IMR-90 (cell line): ENCODE measurements at regions not wholly inside any gene's neighbourhood (a gene's known extent, or its start where the extent isn't known, plus 50 kb on each side); places are given as distances from the start of the nearest gene placed in this dataset.
A peak's percentile ranks its signal among the peaks of the same experiment; 100 is the strongest.

Experiments
- ATAC-seq: fragments of 200-7000 bp; cut with Tn5 transposase; 2 replicates; pipeline ENCODE4 v1.9.1; 2020; ENCODE audit warnings: low read depth, mild to moderate bottlenecking, moderate library complexity
- BruUV-seq: library from RNA; stranded (reverse); fragments of 400-500 nt; replicated peaks from 2 replicates; lab custom pipeline; 2021; lab: Mats Ljungman, UMichigan
- CTCF ChIA-PET: fragments of 300-600 bp; formaldehyde crosslinking; extraction: SDS; loops from one replicate; lab custom pipeline; 2021; ENCODE audit warnings: antibody characterized with exemption; lab: Yijun Ruan, JAX
- POLR2A ChIA-PET: fragments of 300-600 bp; sonication (Branson Sonifier 250); formaldehyde crosslinking; loops from one replicate; lab custom pipeline; 2022; ENCODE audit warnings: antibody characterized with exemption; ENCODE audit not compliant: unreplicated experiment; lab: Charles Lee
- DNase-seq: peaks from one replicate; pipeline ENCODE4 v3.0.0; 2013
- H2AFZ ChIP-seq: replicated peaks from 2 replicates; pipeline ENCODE3; 2013; ENCODE audit warnings: low read length, mild to moderate bottlenecking; ENCODE audit not compliant: poor library complexity
- H2AK5ac ChIP-seq: 2 replicates; pipeline ENCODE4 v1.6.1; 2013; ENCODE audit warnings: low read depth, low read length, inconsistent platforms
- H2AK9ac ChIP-seq: replicated peaks from 2 replicates; pipeline ENCODE3; 2013; ENCODE audit warnings: mild to moderate bottlenecking, low read depth, low read length, moderate library complexity; ENCODE audit not compliant: poor library complexity
- H2BK120ac ChIP-seq: 2 replicates; pipeline ENCODE4 v1.6.1; 2013; ENCODE audit warnings: low read depth, low read length, inconsistent platforms
- H2BK15ac ChIP-seq: 3 replicates; pipeline ENCODE4 v1.6.1; 2013; ENCODE audit warnings: low read depth, low read length, inconsistent platforms
- H2BK20ac ChIP-seq: 2 replicates; pipeline ENCODE4 v1.6.1; 2013; ENCODE audit warnings: low read depth, mild to moderate bottlenecking, inconsistent platforms, low read length, moderate library complexity
- H2BK5ac ChIP-seq: 2 replicates; pipeline ENCODE4 v1.6.1; 2013; ENCODE audit warnings: mild to moderate bottlenecking, low read depth, low read length, inconsistent platforms; ENCODE audit not compliant: poor library complexity, severe bottlenecking
- H3K14ac ChIP-seq: replicated peaks from 2 replicates; pipeline ENCODE4 v1.6.1; 2013; ENCODE audit warnings: low read depth, low read length, inconsistent platforms
- H3K18ac ChIP-seq: 2 replicates; pipeline ENCODE4 v1.6.1; 2013; ENCODE audit warnings: low read depth, low read length, control low read depth
- H3K23ac ChIP-seq: 2 replicates; pipeline ENCODE4 v1.6.1; 2013; ENCODE audit warnings: low read depth, low read length, inconsistent platforms
- H3K27ac ChIP-seq: 2 replicates; pipeline ENCODE4 v1.5.1; 2013; ENCODE audit warnings: mild to moderate bottlenecking, control low read depth, low read length; ENCODE audit not compliant: insufficient read depth
- H3K27me3 ChIP-seq: 2 replicates; pipeline ENCODE4 v1.6.1; 2013; ENCODE audit warnings: low read length; ENCODE audit not compliant: control insufficient read depth, insufficient read depth
- H3K36me3 ChIP-seq: 2 replicates; pipeline ENCODE4 v1.6.1; 2013; ENCODE audit warnings: low read length, mixed read lengths; ENCODE audit not compliant: control insufficient read depth, insufficient read depth
- H3K4ac ChIP-seq: 2 replicates; pipeline ENCODE4 v1.6.1; 2013; ENCODE audit warnings: low read depth, low read length, inconsistent platforms
- H3K4me1 ChIP-seq: 2 replicates; pipeline ENCODE4 v1.6.1; 2013; ENCODE audit warnings: low read length, mixed read lengths; ENCODE audit not compliant: control insufficient read depth, insufficient read depth
- H3K4me2 ChIP-seq: 2 replicates; pipeline ENCODE4 v1.6.1; 2013; ENCODE audit warnings: low read depth, mild to moderate bottlenecking, control low read depth, low read length, moderate library complexity
- H3K4me3 ChIP-seq: 2 replicates; pipeline ENCODE4 v1.5.1; 2013; ENCODE audit warnings: low read depth, mild to moderate bottlenecking, control low read depth, low read length, moderate library complexity; ENCODE audit not compliant: insufficient read depth
- H3K56ac ChIP-seq: 2 replicates; pipeline ENCODE4 v1.6.1; 2013; ENCODE audit warnings: low read length, inconsistent platforms; ENCODE audit not compliant: insufficient read depth; ENCODE audit errors: extremely low read depth
- H3K79me1 ChIP-seq, 2 experiments: 2 replicates each; pipeline ENCODE4 v1.6.1; 2013; ENCODE audit warnings: low read length in 2 of 2, inconsistent platforms in 1 of 2, low read depth in 1 of 2
- H3K9ac ChIP-seq: 2 replicates; pipeline ENCODE4 v1.6.1; 2013; ENCODE audit warnings: low read depth, low read length, control low read depth
- H3K9me1 ChIP-seq: 2 replicates; pipeline ENCODE4 v1.6.1; 2013; ENCODE audit warnings: low read length, inconsistent platforms; ENCODE audit not compliant: insufficient read depth
- H3K9me3 ChIP-seq: 2 replicates; pipeline ENCODE4 v1.6.1; 2013; ENCODE audit warnings: low read length; ENCODE audit not compliant: control insufficient read depth, insufficient read depth
- H4K20me1 ChIP-seq: 2 replicates; pipeline ENCODE4 v1.6.1; 2013; ENCODE audit warnings: low read length, inconsistent platforms; ENCODE audit not compliant: insufficient read depth
- H4K5ac ChIP-seq: 2 replicates; pipeline ENCODE4 v1.6.1; 2013; ENCODE audit warnings: mild to moderate bottlenecking, low read depth, low read length, control low read depth
- H4K8ac ChIP-seq, 2 experiments: 2 replicates each; pipeline ENCODE4 v1.6.1; 2013; ENCODE audit warnings: low read depth in 2 of 2, low read length in 2 of 2, control low read depth in 1 of 2, inconsistent platforms in 1 of 2
- H4K91ac ChIP-seq: 2 replicates; pipeline ENCODE4 v1.6.1; 2013; ENCODE audit warnings: low read depth, low read length, inconsistent platforms; ENCODE audit not compliant: insufficient read depth
- BHLHE40 ChIP-seq: fragments of 150-350 bp; IDR thresholded peaks from 2 replicates; pipeline ENCODE4 v1.6.1; 2016; ENCODE audit warnings: mild to moderate bottlenecking, low read depth, low read length
- CEBPB ChIP-seq: IDR thresholded peaks from 2 replicates; pipeline ENCODE4 v1.6.1; 2012; ENCODE audit warnings: low read depth, low read length, improper control_type of control experiment
- CHD1 ChIP-seq: IDR thresholded peaks from 2 replicates; pipeline ENCODE4 v1.6.1; 2012; ENCODE audit warnings: low read depth, low read length, improper control_type of control experiment
- FOS ChIP-seq: fragments of 150-350 bp; IDR thresholded peaks from 2 replicates; pipeline ENCODE4 v1.6.1; 2016; ENCODE audit warnings: low read depth, low read length
- MAFK ChIP-seq: IDR thresholded peaks from 2 replicates; pipeline ENCODE4 v1.6.1; 2012; ENCODE audit warnings: low read depth, low read length, improper control_type of control experiment
- MAZ ChIP-seq: IDR thresholded peaks from 2 replicates; pipeline ENCODE4 v1.6.1; 2012; ENCODE audit warnings: low read depth, mild to moderate bottlenecking, low read length, improper control_type of control experiment, moderate library complexity, borderline replicate concordance
- RFX5 ChIP-seq: IDR thresholded peaks from 2 replicates; pipeline ENCODE4 v1.8.0; 2012; ENCODE audit warnings: low read depth, mild to moderate bottlenecking, low read length, moderate library complexity
- WGBS, 2 experiments: methylation state at CpG; one replicate each; pipeline versions ENCODE4 v1.1.5 to v1.1.7; 2013; ENCODE audit warnings: missing lambda C conversion rate in 2 of 2; ENCODE audit not compliant: insufficient read length in 1 of 2; ENCODE audit errors: extremely low coverage in 2 of 2; 5-methylcytosine and 5-hydroxymethylcytosine counted together
- dilution Hi-C: fragments of 300-500 bp; cut with HindIII; formaldehyde crosslinking; loops from one replicate; pipeline ENCODE4 v1.14.3; 2018; ENCODE audit warnings: low sequenced_read_pairs; ENCODE audit not compliant: unreplicated experiment
- in situ Hi-C: fragments of 300-500 bp; cut with MboI; formaldehyde crosslinking; loops from 3 replicates; pipeline ENCODE4 v1.14.3; 2019; ENCODE audit warnings: low sequenced_read_pairs, inconsistent platforms, mixed read lengths
- intact Hi-C: fragments of 100-400 bp; cut with micrococcal nuclease; formaldehyde crosslinking; loops from 2 replicates; pipeline ENCODE4 v1.10.0; 2022

- TF ChIP-seq RFX5 (no peak), CHD1 (no peak), CEBPB (peak; percentile 80), BHLHE40 (peak; percentile 46; the same call in 1 of the 2 replicates), FOS (peak; percentile 54), MAZ (no peak), MAFK (no peak)
- H3K4ac ChIP-seq = peak overlapping the region; percentile 96; the same call in 1 of the 2 replicates
- H3K9me3 ChIP-seq = no peaks in the 10 kb centered on the region
- ChIA-PET CTCF (no interaction called here), POLR2A (no interaction called here)
- H3K27ac ChIP-seq = no peak overlapping the region
- H3K9me1 ChIP-seq = peaks cover 3% of the 10 kb centered on the region; the same call in 1 of the 2 replicates
- H3K4me3 ChIP-seq = peak overlapping the region; percentile 13; the same call in 1 of the 2 replicates
- no peak overlapping the region for H3K9ac ChIP-seq
- H4K20me1 ChIP-seq = no peaks in the 10 kb centered on the region
- peak overlapping the region; percentile 90 for H2BK5ac ChIP-seq
- H2AK5ac ChIP-seq = no peak overlapping the region
- no peak overlapping the region for H2AK9ac ChIP-seq
- H3K36me3 ChIP-seq = no peaks in the 10 kb centered on the region
- H3K56ac ChIP-seq = peak overlapping the region; percentile 81; the same call in 1 of the 2 replicates
- peak overlapping the region; percentile 94; the same call in 1 of the 2 replicates for H3K23ac ChIP-seq
- dilution Hi-C loops (no loop called here), in situ Hi-C loops (no loop called here), intact Hi-C loops (loop anchor here (10.0 kb wide), 2 partner anchors 272 to 1572 kb away; no protein-coding TSS in a partner anchor)
- peak overlapping the region; percentile 96; the same call in 1 of the 2 replicates for H3K4me2 ChIP-seq
- 0 out of 3 replicates have a peak overlapping the region, but pooled peaks have one; percentile 67 for H2BK15ac ChIP-seq
- DNase-seq (peak; percentile 93), ATAC-seq (peak; percentile 73)
- H3K18ac ChIP-seq = no peak overlapping the region; the same call in 1 of the 2 replicates
- peak overlapping the region in 1 of 2 experiments; percentile 93; a peak in 1 of 4 replicates for H4K8ac ChIP-seq
- H4K91ac ChIP-seq = no peak overlapping the region; the same call in 1 of the 2 replicates
- no peak overlapping the region for H2AFZ ChIP-seq
- WGBS, 2 experiments = no CpG with 5 or more reads among the region's 4 CpGs
- H3K14ac ChIP-seq = peak overlapping the region; percentile 91
- H2BK20ac ChIP-seq = peak overlapping the region; percentile 98
- H4K5ac ChIP-seq = no peak overlapping the region
- H2BK120ac ChIP-seq = peak overlapping the region; percentile 99
- peaks cover 6% of the 10 kb centered on the region for H3K4me1 ChIP-seq
- BruUV-seq = no TSS peak
- no peaks in the 10 kb centered on the region for H3K79me1 ChIP-seq
- H3K27me3 ChIP-seq = no peaks in the 10 kb centered on the region
Measured at GRCh38 chr18:43662657-43663056, 385.4 kb upstream of the SYT4 start.
